Endometrial microvascular endothelial cells (primary cell): ENCODE measurements at regions not wholly inside any gene's neighbourhood (a gene's known extent, or its start where the extent isn't known, plus 50 kb on each side); places are given as distances from the start of the nearest gene placed in this dataset.

Experiments used
- in situ Hi-C: cut with HindIII; loops from 2 replicates; pipeline ENCODE4 v1.10.0; 2017; ENCODE audit warnings: low sequenced_read_pairs, low pct_unique_long_range_greater_than_20kb; ENCODE audit errors: inconsistent ontology term

GRCh38 chr19:5205381-5205780 lies 135.2 kb downstream of the PTPRS start:
- in situ Hi-C loops = no loop called here

GRCh38 chr19:5204212-5204611 lies 136.4 kb downstream of the PTPRS start:
- in situ Hi-C loops = no loop called here
